ENCODE measurements at regions not wholly inside any gene's neighbourhood (a gene's known extent, or its start where the extent isn't known, plus 50 kb on each side); places are given as distances from the start of the nearest gene placed in this dataset.
"Not testable (repeated sequence)": the region's sequence is repeated elsewhere in the genome, so short reads cannot be mapped to it uniquely, and the experiment has no call there.

GRCh38 chr10:4226941-4227540 is 442.0 kb upstream of the KLF6 start:
- Histone ChIP-seq H3K4me3 (ENCODE audit: low read depth in 2 of 2, low read length in 2 of 2) (no peak overlapping the region), H3K4me1 (ENCODE audit: control insufficient read depth, insufficient read depth, low read length) (no peaks in the 10 kb centered on the region), H3K27me3 (ENCODE audit: control insufficient read depth, insufficient read depth, low read length) (no peaks in the 10 kb centered on the region), H3K36me3 (ENCODE audit: control insufficient read depth, insufficient read depth, low read length) (no peaks in the 10 kb centered on the region), H3K9me3 (ENCODE audit: control insufficient read depth, insufficient read depth, low read depth, low read length) (peaks cover 5% of the 10 kb centered on the region; the same call in 1 of the 2 replicates), H3K27ac (ENCODE audit: low read length) (no peak overlapping the region)
- intact Hi-C loops (cut with micrococcal nuclease; ENCODE audit: unreplicated experiment) = no loop called here
- ChIA-PET CTCF (no interaction called here), POLR2A (interaction anchor here (0.9 kb wide), 1 partner anchor 21 kb away, joined by 5 read pairs; no protein-coding TSS in a partner anchor)
- no peak for TF ChIP-seq REST (IDR thresholded peaks at IDR 0.05; ENCODE audit: insufficient read depth in 1 of 2, low read depth in 2 of 2, low read length in 1 of 2)
- no peak for TF ChIP-seq SIN3A (IDR thresholded peaks at IDR 0.05; ENCODE audit: borderline replicate concordance, insufficient read depth, low read depth, low read length)
- peak; percentile 40; the same call in 1 of the 2 replicates for TF ChIP-seq TCF7L2 (IDR thresholded peaks at IDR 0.05; ENCODE audit: low read depth, low read length)
- no peak for TF ChIP-seq POLR2AphosphoS5 (IDR thresholded peaks at IDR 0.05; ENCODE audit: low read depth, low read length)
- no peak for TF ChIP-seq CTCF (IDR thresholded peaks at IDR 0.05)
- no peak for ATAC-seq
- in situ Hi-C loops (cut with HindIII; ENCODE audit: low pct_unique_long_range_greater_than_20kb, low sequenced_read_pairs) = no loop called here
- no TSS peak for BruUV-seq (replicated peaks)
- DNase-seq (ENCODE audit: low read depth, low spot score) = no peak

- peaks cover 9% of the 10 kb centered on the region; the same call in 1 of the 2 replicates for H3K9me3 ChIP-seq (ENCODE audit: control insufficient read depth, insufficient read depth, low read depth, low read length)
- CTCF ChIA-PET = no interaction called here
- no peaks in the 10 kb centered on the region for H3K4me1 ChIP-seq (ENCODE audit: control insufficient read depth, insufficient read depth, low read length)
- H3K36me3 ChIP-seq (ENCODE audit: control insufficient read depth, insufficient read depth, low read length) = no peaks in the 10 kb centered on the region
- no peak for TF ChIP-seq TCF7L2 (IDR thresholded peaks at IDR 0.05; ENCODE audit: low read depth, low read length)
- no peak for TF ChIP-seq SIN3A (IDR thresholded peaks at IDR 0.05; ENCODE audit: borderline replicate concordance, insufficient read depth, low read depth, low read length)
- no peak for TF ChIP-seq REST (IDR thresholded peaks at IDR 0.05; ENCODE audit: insufficient read depth in 1 of 2, low read depth in 2 of 2, low read length in 1 of 2)
- no peak for TF ChIP-seq POLR2AphosphoS5 (IDR thresholded peaks at IDR 0.05; ENCODE audit: low read depth, low read length)
- no peak for TF ChIP-seq CTCF (IDR thresholded peaks at IDR 0.05)
- no peak overlapping the region; the same call in 1 of the 2 replicates for H3K27ac ChIP-seq (ENCODE audit: low read length)
- POLR2A ChIA-PET = no interaction called here
- no TSS peak for BruUV-seq (replicated peaks)
- DNase-seq (ENCODE audit: low read depth, low spot score) (no peak), ATAC-seq (no peak)
- in situ Hi-C loops (cut with HindIII; ENCODE audit: low pct_unique_long_range_greater_than_20kb, low sequenced_read_pairs) (no loop called here), intact Hi-C loops (cut with micrococcal nuclease; ENCODE audit: unreplicated experiment) (no loop called here)
- no peaks in the 10 kb centered on the region for H3K27me3 ChIP-seq (ENCODE audit: control insufficient read depth, insufficient read depth, low read length)
- H3K4me3 ChIP-seq (ENCODE audit: low read depth in 2 of 2, low read length in 2 of 2) = no peak overlapping the region
These were observed 439.2 kb upstream of the KLF6 start for GRCh38 chr10:4224178-4224577.

GRCh38 chr10:4221310-4221709 is 436.3 kb upstream of the KLF6 start:
- H3K27me3 ChIP-seq (ENCODE audit: control insufficient read depth, insufficient read depth, low read length); POLR2A ChIA-PET; BruUV-seq (replicated peaks): not testable (repeated sequence)

More at GRCh38 chr10:4221310-4221709, 436.3 kb upstream of the KLF6 start:
- ATAC-seq; H3K9me3 ChIP-seq (ENCODE audit: control insufficient read depth, insufficient read depth, low read depth, low read length); DNase-seq (ENCODE audit: low read depth, low spot score); H3K36me3 ChIP-seq (ENCODE audit: control insufficient read depth, insufficient read depth, low read length); H3K4me3 ChIP-seq (ENCODE audit: low read depth in 2 of 2, low read length in 2 of 2); intact Hi-C loops (cut with micrococcal nuclease; ENCODE audit: unreplicated experiment); in situ Hi-C loops (cut with HindIII; ENCODE audit: low pct_unique_long_range_greater_than_20kb, low sequenced_read_pairs); CTCF ChIA-PET: not testable (repeated sequence)
- peaks cover 14% of the 10 kb centered on the region for H3K4me1 ChIP-seq (ENCODE audit: control insufficient read depth, insufficient read depth, low read length)
- H3K27ac ChIP-seq (ENCODE audit: low read length) = peak overlapping the region; percentile 54; the same call in 1 of the 2 replicates

Measured in Panc1 (cell line).